IPS-15b (cell line): ENCODE measurements at regions not wholly inside any gene's neighbourhood (a gene's known extent, or its start where the extent isn't known, plus 50 kb on each side); places are given as distances from the start of the nearest gene placed in this dataset.
A peak's percentile ranks its signal among the peaks of the same experiment; 100 is the strongest.

Source experiments
- H3K27me3 ChIP-seq: one replicate; pipeline ENCODE4 v1.6.1; 2013; ENCODE audit warnings: low read length; ENCODE audit not compliant: control insufficient read depth, insufficient read depth
- H3K36me3 ChIP-seq: one replicate; pipeline ENCODE4 v1.6.1; 2013; ENCODE audit warnings: low read length; ENCODE audit not compliant: control insufficient read depth, insufficient read depth
- H3K4me1 ChIP-seq: one replicate; pipeline ENCODE4 v1.6.1; 2013; ENCODE audit warnings: mild to moderate bottlenecking, low read length; ENCODE audit not compliant: control insufficient read depth, insufficient read depth
- H3K4me3 ChIP-seq: one replicate; pipeline ENCODE4 v1.5.1; 2013; ENCODE audit warnings: low read depth, low read length
- H3K9ac ChIP-seq: one replicate; pipeline ENCODE4 v1.6.1; 2013; ENCODE audit warnings: low read depth, mild to moderate bottlenecking, low read length
- H3K9me3 ChIP-seq: one replicate; pipeline ENCODE4 v1.6.1; 2013; ENCODE audit warnings: mild to moderate bottlenecking, low read length; ENCODE audit not compliant: control insufficient read depth, insufficient read depth

- Histone ChIP-seq H3K9ac (no peak overlapping the region), H3K36me3 (no peaks in the 10 kb centered on the region)
Measured at GRCh38 chr11:131223198-131223991, 147.0 kb upstream of the NTM start.

GRCh38 chr11:131228378-131228777 lies 142.0 kb upstream of the NTM start:
- no peaks in the 10 kb centered on the region for H3K36me3 ChIP-seq

More at GRCh38 chr11:131223198-131223991, 147.0 kb upstream of the NTM start:
- no peaks in the 10 kb centered on the region for H3K9me3 ChIP-seq
- H3K4me1 ChIP-seq, result peaks cover 25% of the 10 kb centered on the region
- H3K27me3 ChIP-seq, result no peaks in the 10 kb centered on the region
- no peak overlapping the region for H3K4me3 ChIP-seq

GRCh38 chr11:131229221-131229620 lies 141.2 kb upstream of the NTM start:
- Histone ChIP-seq H3K9me3 (no peaks in the 10 kb centered on the region), H3K9ac (no peak overlapping the region), H3K4me1 (peaks cover 3% of the 10 kb centered on the region), H3K36me3 (no peaks in the 10 kb centered on the region), H3K27me3 (no peaks in the 10 kb centered on the region), H3K4me3 (no peak overlapping the region)

More at GRCh38 chr11:131228378-131228777, 142.0 kb upstream of the NTM start:
- Histone ChIP-seq H3K4me1 (peaks cover 10% of the 10 kb centered on the region), H3K9me3 (no peaks in the 10 kb centered on the region), H3K27me3 (no peaks in the 10 kb centered on the region), H3K9ac (no peak overlapping the region), H3K4me3 (no peak overlapping the region)

- no peak overlapping the region for H3K4me3 ChIP-seq
- no peaks in the 10 kb centered on the region for H3K27me3 ChIP-seq
- no peaks in the 10 kb centered on the region for H3K9me3 ChIP-seq
- H3K9ac ChIP-seq, result no peak overlapping the region
- H3K36me3 ChIP-seq, result no peaks in the 10 kb centered on the region
- no peaks in the 10 kb centered on the region for H3K4me1 ChIP-seq
Measured at GRCh38 chr11:131231317-131231940, 139.0 kb upstream of the NTM start.

GRCh38 chr11:131232261-131232660 lies 138.2 kb upstream of the NTM start:
- Histone ChIP-seq H3K9ac (no peak overlapping the region), H3K4me1 (no peaks in the 10 kb centered on the region), H3K27me3 (no peaks in the 10 kb centered on the region), H3K36me3 (no peaks in the 10 kb centered on the region), H3K4me3 (no peak overlapping the region), H3K9me3 (no peaks in the 10 kb centered on the region)

- H3K36me3 ChIP-seq, result no peaks in the 10 kb centered on the region
Measured at GRCh38 chr11:131234221-131234620, 136.2 kb upstream of the NTM start.

DNA sequence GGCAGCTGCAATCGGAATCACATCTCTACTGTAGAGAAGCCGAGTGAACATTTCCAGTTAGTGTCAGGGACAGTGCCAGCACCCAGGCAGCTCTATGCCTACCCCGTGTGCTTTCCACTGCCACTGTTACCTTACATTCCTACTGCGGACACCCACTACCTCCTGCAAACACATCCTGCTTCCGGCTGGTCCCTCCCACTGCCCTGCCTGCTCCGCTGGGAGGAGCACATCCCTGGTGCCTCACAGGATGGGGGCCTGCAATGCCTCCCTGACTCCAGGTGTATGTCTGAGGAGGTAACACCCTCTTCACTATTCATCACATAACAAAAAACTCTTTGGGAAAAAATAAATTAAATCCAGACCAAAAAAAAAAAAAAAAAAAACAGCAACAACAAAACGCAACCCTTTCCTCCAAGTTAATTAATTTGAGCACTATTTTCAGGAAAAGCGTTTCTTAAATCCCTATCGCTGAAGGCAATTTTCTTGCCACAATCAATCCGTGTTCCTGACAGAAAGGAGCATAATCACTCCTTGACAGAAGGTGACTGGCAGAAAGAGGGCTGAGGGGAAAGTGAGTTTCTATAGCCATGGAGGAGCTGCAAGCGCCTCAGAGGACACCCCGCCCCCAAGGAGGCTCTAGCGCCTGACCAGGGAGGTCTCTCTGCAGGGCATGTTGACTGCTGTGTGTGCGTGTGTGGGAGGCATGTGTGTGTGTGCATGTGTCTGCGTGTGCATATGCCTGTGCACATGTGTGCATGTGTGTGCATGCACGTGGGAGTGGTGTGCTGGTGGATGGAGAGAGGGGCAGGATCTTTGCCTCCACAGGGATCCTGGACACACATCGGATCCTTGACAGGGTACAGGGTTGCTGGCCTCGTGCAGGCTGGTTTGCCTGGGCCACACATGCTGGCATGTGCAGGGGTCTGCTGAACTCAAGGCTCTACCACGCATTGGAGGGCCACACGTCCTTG lies 134.8 kb upstream of the NTM start:
- no peaks in the 10 kb centered on the region for H3K4me1 ChIP-seq
- H3K9me3 ChIP-seq, result no peaks in the 10 kb centered on the region
- no peak overlapping the region for H3K4me3 ChIP-seq
- H3K9ac ChIP-seq, result no peak overlapping the region
- no peaks in the 10 kb centered on the region for H3K36me3 ChIP-seq
- H3K27me3 ChIP-seq, result no peaks in the 10 kb centered on the region

More at GRCh38 chr11:131234221-131234620, 136.2 kb upstream of the NTM start:
- H3K9ac ChIP-seq, result no peak overlapping the region
- H3K9me3 ChIP-seq, result no peaks in the 10 kb centered on the region
- no peaks in the 10 kb centered on the region for H3K4me1 ChIP-seq
- H3K4me3 ChIP-seq, result no peak overlapping the region
- no peaks in the 10 kb centered on the region for H3K27me3 ChIP-seq

GRCh38 chr11:131240421-131240820 lies 130.0 kb upstream of the NTM start:
- H3K36me3 ChIP-seq, result no peaks in the 10 kb centered on the region
- no peak overlapping the region for H3K4me3 ChIP-seq
- no peaks in the 10 kb centered on the region for H3K27me3 ChIP-seq

DNA sequence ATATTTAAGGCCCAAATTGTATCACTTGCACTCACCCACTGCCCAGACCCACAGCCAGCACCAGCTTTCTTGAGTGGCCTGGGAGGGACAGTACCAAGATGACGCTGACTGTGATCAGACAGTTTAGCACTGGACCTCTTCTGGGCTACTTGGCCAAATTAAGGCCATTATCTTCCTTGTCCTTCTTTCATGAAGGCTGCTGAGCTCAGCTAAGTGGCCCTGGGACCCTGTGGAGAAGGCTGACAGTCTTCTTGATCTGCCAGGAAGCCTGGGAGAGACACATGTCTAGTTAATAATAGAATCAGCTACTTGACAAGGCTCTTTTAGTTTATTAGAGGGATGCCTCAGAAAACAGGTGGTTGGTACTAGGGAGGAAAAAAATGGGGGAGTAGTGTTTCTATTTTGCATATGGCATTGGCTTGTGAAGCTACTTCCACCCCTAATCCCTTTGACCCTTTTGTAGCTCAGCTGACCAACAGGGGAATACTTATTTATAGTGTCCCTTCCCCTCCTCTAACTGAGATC lies 127.9 kb upstream of the NTM start:
- Histone ChIP-seq H3K36me3 (no peaks in the 10 kb centered on the region), H3K4me3 (no peak overlapping the region), H3K27me3 (no peaks in the 10 kb centered on the region), H3K9me3 (no peaks in the 10 kb centered on the region), H3K9ac (no peak overlapping the region), H3K4me1 (peaks cover 3% of the 10 kb centered on the region)

More at GRCh38 chr11:131240421-131240820, 130.0 kb upstream of the NTM start:
- Histone ChIP-seq H3K9ac (no peak overlapping the region), H3K9me3 (no peaks in the 10 kb centered on the region), H3K4me1 (no peaks in the 10 kb centered on the region)

DNA sequence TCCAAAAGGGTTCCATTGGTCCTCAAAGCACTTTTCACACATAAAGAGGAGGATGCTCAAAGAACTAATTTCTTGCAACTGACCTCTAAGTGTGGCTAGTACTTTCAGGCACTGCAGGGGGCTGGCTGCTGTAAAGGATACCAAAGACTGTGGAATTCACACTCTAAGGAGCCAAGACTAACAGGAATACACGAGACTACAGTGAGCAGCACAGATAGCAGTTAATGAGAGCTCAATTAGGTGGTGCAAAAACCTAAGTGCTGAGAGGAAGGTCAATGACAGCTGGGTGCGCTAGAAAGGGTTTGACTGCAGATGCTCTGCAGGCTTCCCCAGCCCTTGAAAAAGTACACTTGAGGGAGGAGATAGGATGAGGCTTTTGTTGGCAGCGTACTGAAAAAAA lies 124.3 kb upstream of the NTM start:
- H3K4me3 ChIP-seq, result no peak overlapping the region
- H3K36me3 ChIP-seq, result no peaks in the 10 kb centered on the region
- no peak overlapping the region for H3K9ac ChIP-seq
- no peaks in the 10 kb centered on the region for H3K27me3 ChIP-seq
- H3K9me3 ChIP-seq, result no peaks in the 10 kb centered on the region
- peaks cover 3% of the 10 kb centered on the region for H3K4me1 ChIP-seq

- Histone ChIP-seq H3K9ac (no peak overlapping the region), H3K4me3 (peak overlapping the region; percentile 38), H3K36me3 (no peaks in the 10 kb centered on the region)
Measured at GRCh38 chr11:131246663-131247062, 123.8 kb upstream of the NTM start.

More at GRCh38 chr11:131246663-131247062, 123.8 kb upstream of the NTM start:
- Histone ChIP-seq H3K27me3 (no peaks in the 10 kb centered on the region), H3K9me3 (no peaks in the 10 kb centered on the region), H3K4me1 (peaks cover 3% of the 10 kb centered on the region)
